ELF-1 (cell line): ENCODE measurements at regions not wholly inside any gene's neighbourhood (a gene's known extent, or its start where the extent isn't known, plus 50 kb on each side); places are given as distances from the start of the nearest gene placed in this dataset.

Experiments used
- DNase-seq: peaks from one replicate; pipeline ENCODE4 v3.0.0-alpha.2; 2016; ENCODE audit warnings: low read depth, low spot score

GRCh38 chr2:204470621-204471196, 74.6 kb upstream of the PARD3B start:
- no peak for DNase-seq

- DNase-seq, result no peak
Observed at GRCh38 chr2:204472375-204472774, 72.9 kb upstream of the PARD3B start.

- DNase-seq, result no peak
Observed at GRCh38 chr2:204473224-204473623, 72.1 kb upstream of the PARD3B start.

GRCh38 chr2:204475399-204475798, 69.9 kb upstream of the PARD3B start:
- no peak for DNase-seq

GRCh38 chr2:204477358-204477950, 67.8 kb upstream of the PARD3B start:
- DNase-seq, result no peak

- no peak for DNase-seq
Observed at GRCh38 chr2:204479557-204479956, 65.7 kb upstream of the PARD3B start.

- no peak for DNase-seq
Observed at GRCh38 chr2:204480676-204481075, 64.6 kb upstream of the PARD3B start.

- no peak for DNase-seq
Observed at GRCh38 chr2:204483608-204484081, 61.6 kb upstream of the PARD3B start.

- no peak for DNase-seq
Observed at GRCh38 chr2:204486321-204486720, 59.0 kb upstream of the PARD3B start.

- no peak for DNase-seq
Observed at GRCh38 chr2:204486805-204487204, 58.5 kb upstream of the PARD3B start.

- DNase-seq, result no peak
Observed at GRCh38 chr2:204487447-204488229, 57.6 kb upstream of the PARD3B start.

- no peak for DNase-seq
Observed at GRCh38 chr2:204491528-204491927, 53.7 kb upstream of the PARD3B start.

- no peak for DNase-seq
Observed at GRCh38 chr2:204492417-204492816, 52.9 kb upstream of the PARD3B start.

GRCh38 chr2:204494681-204495080, 50.6 kb upstream of the PARD3B start:
- no peak for DNase-seq

GRCh38 chr2:204495381-204495780, 49.9 kb upstream of the PARD3B start:
- DNase-seq, result no peak
